Suprapubic skin (tissue), 4 donors: ENCODE measurements at regions not wholly inside any gene's neighbourhood (a gene's known extent, or its start where the extent isn't known, plus 50 kb on each side); places are given as distances from the start of the nearest gene placed in this dataset.

Experiments
- CTCF ChIP-seq, 2 donors: fragments of 200-600 bp in 1 of 2; fragments of 450-650 bp in 1 of 2; sonication (generic) in 1 of 2; IDR thresholded peaks; one replicate each; pipeline ENCODE4 v1.5.1; 2016 to 2019; ENCODE audit warnings: antibody characterized with exemption in 2 of 2, mild to moderate bottlenecking in 1 of 2, moderate library complexity in 1 of 2
- EP300 ChIP-seq: sonication (generic); formaldehyde crosslinking; IDR thresholded peaks from one replicate; pipeline ENCODE4 v1.6.1; 2017; ENCODE audit warnings: antibody characterized with exemption
- POLR2A ChIP-seq, 2 donors: fragments of 450-650 bp; IDR thresholded peaks; one replicate each; pipeline ENCODE4 v1.6.1; 2017; ENCODE audit warnings: antibody characterized with exemption in 2 of 2, mild to moderate bottlenecking in 2 of 2, moderate library complexity in 2 of 2
- POLR2AphosphoS5 ChIP-seq, 3 donors: sonication (generic); formaldehyde crosslinking; IDR thresholded peaks; one replicate each; pipeline ENCODE4 v1.6.1; 2017; ENCODE audit warnings: antibody characterized with exemption in 3 of 3

DNA sequence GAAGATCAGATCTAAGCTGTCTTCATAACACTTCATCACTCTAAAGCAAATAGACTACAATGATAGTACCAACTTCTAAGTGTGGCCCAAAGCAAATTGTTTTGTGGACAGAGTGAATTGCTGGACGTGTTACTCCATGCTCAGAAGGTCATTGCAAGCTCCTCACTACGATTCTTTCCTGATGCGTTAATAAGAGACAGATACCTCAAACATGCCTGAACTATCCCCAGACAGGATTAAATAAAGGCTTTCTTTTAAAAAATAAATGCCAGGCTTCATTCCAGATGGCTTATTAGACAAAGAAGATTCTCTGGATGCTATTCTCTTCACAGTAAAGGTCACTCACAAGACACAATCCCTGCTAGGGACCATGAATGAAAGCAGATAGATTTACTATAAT is 621.2 kb downstream of the DCDC2C start:
- TF ChIP-seq POLR2AphosphoS5 (IDR thresholded peaks at IDR 0.05) (no peak), CTCF (IDR thresholded peaks at IDR 0.05) (no peak), EP300 (no peak), POLR2A (IDR thresholded peaks at IDR 0.05) (no peak)
